HEK293T (cell line): ENCODE measurements at regions not wholly inside any gene's neighbourhood (a gene's known extent, or its start where the extent isn't known, plus 50 kb on each side); places are given as distances from the start of the nearest gene placed in this dataset.

Experiments
- FOXK2 ChIP-seq: fragments of 450-650 bp; IDR thresholded peaks from 2 replicates; pipeline ENCODE4 v1.6.1; 2016; ENCODE audit warnings: mild to moderate bottlenecking
- HDGF ChIP-seq: fragments of 450-650 bp; IDR thresholded peaks from 2 replicates; pipeline ENCODE4 v1.6.1; 2017; ENCODE audit warnings: antibody characterized with exemption, borderline replicate concordance
- SP1 ChIP-seq: fragments of 450-650 bp; IDR thresholded peaks from 2 replicates; pipeline ENCODE4 v1.6.1; 2017

GRCh38 chr5:163997965-163998364 lies 492.5 kb downstream of the MAT2B start:
- TF ChIP-seq HDGF, result no peak
- no peak for TF ChIP-seq FOXK2
- no peak for TF ChIP-seq SP1
